ENCODE measurements at regions not wholly inside any gene's neighbourhood (a gene's known extent, or its start where the extent isn't known, plus 50 kb on each side); places are given as distances from the start of the nearest gene placed in this dataset.
A peak's percentile ranks its signal among the peaks of the same experiment; 100 is the strongest.

- TF ChIP-seq CTCF (IDR thresholded peaks at IDR 0.05; ENCODE audit: borderline replicate concordance, extremely low read depth, low read length, poor library complexity, severe bottlenecking): peak; percentile 79
- no peak for TF ChIP-seq EZH2 (IDR thresholded peaks at IDR 0.05; ENCODE audit: borderline replicate concordance, low read depth, low read length, severe bottlenecking)
Observed at GRCh38 chr7:68176974-68177373, 1180.3 kb downstream of the TYW1 start.

Measured in DND-41 (cell line).